Endothelial cell of umbilical vein (primary cell): ENCODE measurements at regions not wholly inside any gene's neighbourhood (a gene's known extent, or its start where the extent isn't known, plus 50 kb on each side); places are given as distances from the start of the nearest gene placed in this dataset.

ENCODE experiments used
- BruUV-seq: library from RNA; stranded (reverse); fragments of 400-500 nt; replicated peaks from 2 replicates; lab custom pipeline; 2021; lab: Mats Ljungman, UMichigan
- CTCF ChIA-PET: fragments of 300-600, 350-600 bp; sonication (Branson Sonifier 250); formaldehyde crosslinking; loops from one replicate; lab custom pipeline; 2021; ENCODE audit warnings: antibody characterized with exemption, inconsistent platforms; lab: Charles Lee
- POLR2A ChIA-PET: fragments of 300-600, 350-600 bp; sonication (Branson Sonifier 250); formaldehyde crosslinking; loops from one replicate; lab custom pipeline; 2021; ENCODE audit warnings: antibody characterized with exemption, inconsistent platforms; lab: Charles Lee
- DNase-seq: peaks from one replicate; pipeline ENCODE4 v3.0.0-alpha.2; 2011; ENCODE audit warnings: low read depth, low spot score
- FAIRE-seq: peaks from 2 replicates; lab custom pipeline; 2011; peaks lifted over from hg19 to GRCh38; lab: Jason Lieb, UNC
- H2AFZ ChIP-seq: 2 replicates; pipeline ENCODE4 v1.6.0; 2012; ENCODE audit warnings: low read depth, low read length, control low read depth, inconsistent platforms
- H3K27ac ChIP-seq: 2 replicates; pipeline ENCODE4 v1.5.1; 2011; ENCODE audit warnings: low read depth, mild to moderate bottlenecking, control low read depth, low read length, moderate library complexity; ENCODE audit not compliant: insufficient read depth
- H3K27me3 ChIP-seq, 2 experiments: 2 replicates each; pipeline versions ENCODE4 v1.6.0 to v1.6.1; 2011; ENCODE audit warnings: low read length in 2 of 2, mixed read lengths in 1 of 2; ENCODE audit not compliant: control insufficient read depth in 2 of 2, insufficient read depth in 2 of 2
- H3K36me3 ChIP-seq, 2 experiments: 2 replicates in 1 of 2; 3 replicates in 1 of 2; pipeline ENCODE4 v1.5.1; 2011; ENCODE audit warnings: low read length in 2 of 2, mild to moderate bottlenecking in 1 of 2, moderate library complexity in 1 of 2; ENCODE audit not compliant: control insufficient read depth in 2 of 2, insufficient read depth in 2 of 2; ENCODE audit errors: extremely low read depth in 1 of 2
- H3K4me1 ChIP-seq: 3 replicates; pipeline ENCODE4 v1.5.1; 2011; ENCODE audit warnings: mild to moderate bottlenecking, low read length; ENCODE audit not compliant: control insufficient read depth, insufficient read depth; ENCODE audit errors: extremely low read depth
- H3K4me2 ChIP-seq: 2 replicates; pipeline ENCODE4 v1.6.1; 2011; ENCODE audit warnings: low read length, control low read depth, mixed read lengths; ENCODE audit not compliant: insufficient read depth
- H3K4me3 ChIP-seq, 3 experiments: fragments of 200-600 bp in 1 of 3; sonication (generic), shearing (Covaris generic) in 1 of 3; replicated peaks in 1 of 3; 2 replicates each; pipeline ENCODE4 v1.5.1; 2011 to 2016; ENCODE audit warnings: control low read depth in 3 of 3, low read length in 3 of 3, mild to moderate bottlenecking in 2 of 3, inconsistent platforms in 1 of 3, low read depth in 1 of 3, moderate library complexity in 1 of 3; ENCODE audit not compliant: insufficient read depth in 1 of 3
- H3K79me2 ChIP-seq: 2 replicates; pipeline ENCODE4 v1.6.0; 2012; ENCODE audit warnings: low read length, inconsistent platforms; ENCODE audit not compliant: control insufficient read depth, insufficient read depth
- H3K9ac ChIP-seq: replicated peaks from 2 replicates; pipeline ENCODE3; 2011; ENCODE audit warnings: low read length, control low read depth; ENCODE audit not compliant: insufficient read depth; ENCODE audit errors: extremely low read depth
- H3K9me1 ChIP-seq: replicated peaks from 3 replicates; pipeline ENCODE4 v1.6.0; 2011; ENCODE audit warnings: mild to moderate bottlenecking, low read length; ENCODE audit not compliant: control insufficient read depth, insufficient read depth; ENCODE audit errors: extremely low read depth
- H3K9me3 ChIP-seq: replicated peaks from 2 replicates; pipeline ENCODE4 v1.5.1; 2012; ENCODE audit warnings: low read length, inconsistent platforms; ENCODE audit not compliant: control insufficient read depth, insufficient read depth
- H4K20me1 ChIP-seq: replicated peaks from 2 replicates; pipeline ENCODE3; 2011; ENCODE audit warnings: mild to moderate bottlenecking, low read length; ENCODE audit not compliant: control insufficient read depth, insufficient read depth; ENCODE audit errors: extremely low read depth
- CTCF ChIP-seq, 2 donors: IDR thresholded peaks; 1 replicate in 1 of 2; 2 replicates in 1 of 2; pipeline ENCODE4 v1.5.1; 2011; ENCODE audit warnings: low read length in 2 of 2, mild to moderate bottlenecking in 2 of 2, moderate library complexity in 2 of 2, control low read depth in 1 of 2, inconsistent platforms in 1 of 2, low read depth in 1 of 2; ENCODE audit not compliant: insufficient read depth in 1 of 2; ENCODE audit errors: extremely low read depth in 1 of 2
- EZH2 ChIP-seq: IDR thresholded peaks from 2 replicates; pipeline ENCODE4 v1.6.1; 2012; ENCODE audit warnings: borderline replicate concordance, low read depth, mild to moderate bottlenecking, moderate library complexity, low read length, inconsistent platforms; ENCODE audit not compliant: severe bottlenecking
- FOS ChIP-seq: IDR thresholded peaks from 2 replicates; pipeline ENCODE4 v1.6.1; 2011; ENCODE audit warnings: mild to moderate bottlenecking, low read length, moderate library complexity, borderline replicate concordance; ENCODE audit not compliant: insufficient read depth
- GATA2 ChIP-seq: IDR thresholded peaks from 2 replicates; pipeline ENCODE4 v1.7.0; 2011; ENCODE audit warnings: low read depth, mild to moderate bottlenecking, moderate library complexity, mixed read lengths, low read length; ENCODE audit not compliant: insufficient read length, insufficient read depth
- JUN ChIP-seq: IDR thresholded peaks from 2 replicates; pipeline ENCODE4 v1.6.1; 2011; ENCODE audit warnings: borderline replicate concordance, low read depth; ENCODE audit not compliant: insufficient read length, insufficient read depth
- MAX ChIP-seq: IDR thresholded peaks from 2 replicates; pipeline ENCODE4 v1.6.1; 2011; ENCODE audit not compliant: insufficient read depth, insufficient read length
- MYC ChIP-seq: IDR thresholded peaks from one replicate; pipeline ENCODE4 v1.6.1; 2011; ENCODE audit warnings: mild to moderate bottlenecking, low read depth, low read length
- POLR2AphosphoS5 ChIP-seq: IDR thresholded peaks from 2 replicates; pipeline ENCODE4 v1.6.1; 2012; ENCODE audit warnings: low read depth, mild to moderate bottlenecking, control low read depth, low read length, moderate library complexity; ENCODE audit not compliant: insufficient read depth
- dilution Hi-C: fragments of 300-500 bp; cut with MboI; formaldehyde crosslinking; loops from one replicate; pipeline ENCODE4 v1.15.0; 2019; ENCODE audit warnings: low sequenced_read_pairs; ENCODE audit not compliant: extremely low pct_ligation_motif_present
- intact Hi-C: fragments of 100-400 bp; cut with micrococcal nuclease; formaldehyde crosslinking; loops from one replicate; pipeline ENCODE4 v1.10.0; 2022

DNA sequence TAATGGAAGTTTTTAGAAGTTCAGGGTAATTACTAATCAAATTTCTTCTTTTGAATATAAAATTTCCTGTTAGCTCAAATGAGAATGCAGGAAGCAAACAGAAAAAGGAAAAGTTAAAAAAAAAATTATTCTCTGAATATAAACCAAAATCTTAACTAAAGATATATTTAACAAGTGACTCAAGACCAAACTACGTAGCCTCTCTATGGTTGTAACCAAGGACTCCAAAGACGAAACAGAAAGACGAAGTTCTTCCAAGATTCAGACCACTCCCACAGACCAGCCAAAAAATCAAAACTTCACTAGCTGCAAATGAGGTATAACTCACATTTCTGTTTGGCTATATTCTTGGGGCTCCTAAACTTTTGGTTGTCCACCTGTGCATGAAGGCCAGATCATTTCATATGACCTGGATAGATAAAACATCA, 846.5 kb upstream of the ALCAM start:
- DNase-seq (no peak), FAIRE-seq (no peak)
- no peak overlapping the region for H3K9ac ChIP-seq
- TF ChIP-seq FOS (no peak), MAX (no peak), CTCF (IDR thresholded peaks at IDR 0.05; ENCODE audit: extremely low read depth in 1 of 2, insufficient read depth in 1 of 2, low read depth in 1 of 2, low read length in 2 of 2) (no peak), MYC (no peak), JUN (no peak), EZH2 (no peak), GATA2 (no peak), POLR2AphosphoS5 (no peak)
- H3K79me2 ChIP-seq = no peaks in the 10 kb centered on the region
- CTCF ChIA-PET = no interaction called here
- H3K4me1 ChIP-seq = no peaks in the 10 kb centered on the region
- H3K9me1 ChIP-seq = no peaks in the 10 kb centered on the region
- BruUV-seq = no TSS peak
- H3K4me2 ChIP-seq = no peak overlapping the region
- H4K20me1 ChIP-seq = no peaks in the 10 kb centered on the region
- no peak overlapping the region for H2AFZ ChIP-seq
- no peak overlapping the region for H3K27ac ChIP-seq
- H3K4me3 ChIP-seq = no peak overlapping the region
- intact Hi-C loops = no loop called here
- POLR2A ChIA-PET = no interaction called here
- dilution Hi-C loops = no loop called here
- H3K36me3 ChIP-seq = no peaks in the 10 kb centered on the region
- H3K9me3 ChIP-seq = no peaks in the 10 kb centered on the region
- H3K27me3 ChIP-seq = no peaks in the 10 kb centered on the region
